Cortex of kidney (tissue), 1 donor: ENCODE measurements at regions not wholly inside any gene's neighbourhood (a gene's known extent, or its start where the extent isn't known, plus 50 kb on each side); places are given as distances from the start of the nearest gene placed in this dataset.
"Not testable (repeated sequence)": the region's sequence is repeated elsewhere in the genome, so short reads cannot be mapped to it uniquely, and the experiment has no call there.

ENCODE experiments used
- DNase-seq: peaks from one replicate; lab custom pipeline; 2025; lab: John Stamatoyannopoulos, UW

DNA sequence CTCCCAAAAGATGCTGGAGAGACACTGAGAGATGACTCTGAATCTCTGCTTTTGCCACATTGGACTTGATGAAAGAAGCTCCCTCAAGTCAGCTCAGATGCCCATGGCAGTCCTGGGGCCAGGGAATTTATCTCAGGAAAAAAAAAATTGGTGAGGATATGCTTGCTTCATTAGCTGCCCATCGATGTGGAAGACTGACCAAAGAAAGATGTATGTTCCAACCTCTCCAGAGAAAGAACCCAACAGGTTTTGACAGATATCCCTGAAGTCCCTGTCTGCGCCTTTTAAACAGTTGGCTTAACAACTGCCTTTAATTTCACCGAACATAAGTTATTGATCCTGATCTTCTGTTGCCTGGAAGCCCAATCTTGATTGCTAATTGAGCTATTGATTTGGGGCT is 137.4 kb downstream of the TMEM114 start:
- no peak for DNase-seq

DNA sequence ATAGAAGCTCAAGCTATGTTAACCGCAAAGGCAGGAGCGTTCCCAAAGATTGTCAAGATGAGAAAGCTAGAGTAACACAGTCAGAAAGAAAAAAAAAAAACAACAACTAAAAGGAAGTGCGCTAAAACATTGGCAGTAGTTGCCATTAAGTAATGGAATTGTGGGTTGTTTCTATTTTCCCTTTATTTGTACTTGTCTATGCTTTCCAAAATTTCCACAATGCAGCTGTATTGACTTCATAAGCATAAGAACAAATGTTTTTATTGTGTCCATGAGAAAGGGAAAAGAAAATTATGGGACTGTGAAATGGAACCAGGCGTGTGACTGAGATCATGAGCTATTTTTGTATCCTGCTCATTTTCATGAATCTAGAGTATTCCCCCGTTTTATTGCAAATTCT is 153.4 kb downstream of the TMEM114 start:
- no peak for DNase-seq

DNA sequence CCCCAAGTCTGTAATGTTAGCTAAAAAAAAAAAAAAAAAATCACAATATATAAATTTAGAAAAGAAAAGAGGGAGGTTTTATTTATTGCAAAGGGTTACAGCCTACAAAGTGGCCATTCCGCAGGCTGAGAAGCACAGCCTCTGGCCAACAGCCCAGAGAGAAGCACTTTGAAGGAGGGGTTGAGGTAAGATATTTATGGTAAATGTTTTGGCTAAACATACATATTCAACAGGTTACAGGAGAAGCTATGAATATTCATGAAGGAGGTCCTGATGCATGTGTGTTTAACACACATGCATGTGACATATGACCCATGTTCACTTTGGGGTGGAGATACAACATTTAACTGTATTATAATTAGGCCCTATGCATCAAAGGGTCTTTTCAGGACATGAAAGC is 158.5 kb downstream of the TMEM114 start:
- DNase-seq, result no peak

DNA sequence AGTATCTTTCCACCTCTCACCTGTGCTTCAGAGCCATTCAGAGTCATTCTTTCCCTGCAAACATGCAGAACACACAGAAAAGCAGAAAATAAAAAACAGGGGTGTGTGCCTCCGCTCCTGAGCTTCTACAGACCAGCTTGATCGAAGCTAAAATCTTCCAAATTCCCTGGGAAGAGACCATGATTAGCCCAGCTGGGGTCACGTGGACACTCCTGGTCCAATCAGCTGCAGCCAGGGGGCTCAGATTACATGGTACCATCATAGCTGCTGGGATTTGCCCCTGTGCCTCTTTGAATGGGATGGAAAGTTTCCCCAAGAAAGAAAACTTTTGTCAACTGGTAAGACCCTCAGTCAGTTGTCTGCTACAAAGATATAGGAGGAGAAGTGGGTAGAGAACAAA is 159.9 kb downstream of the TMEM114 start:
- DNase-seq, result no peak

DNA sequence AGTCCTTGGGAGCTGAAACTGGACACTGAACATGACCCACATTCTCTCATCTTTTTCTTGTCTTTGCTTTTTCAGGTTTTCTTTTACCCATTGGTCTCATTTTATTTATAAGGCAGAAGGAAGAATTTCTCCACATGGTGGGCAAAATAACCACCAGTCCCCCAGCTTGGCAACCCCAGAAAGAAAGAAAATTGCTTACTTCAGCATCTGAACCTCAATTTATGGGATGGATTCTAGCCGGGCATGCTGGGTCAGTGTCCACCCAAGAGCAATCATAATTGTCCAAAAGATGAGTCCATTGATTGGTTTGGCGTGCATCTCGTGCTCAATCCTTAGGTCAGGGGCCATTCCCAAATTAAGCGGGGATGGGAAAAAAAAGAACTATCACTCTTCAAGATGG is 163.7 kb downstream of the TMEM114 start:
- DNase-seq, result no peak

DNA sequence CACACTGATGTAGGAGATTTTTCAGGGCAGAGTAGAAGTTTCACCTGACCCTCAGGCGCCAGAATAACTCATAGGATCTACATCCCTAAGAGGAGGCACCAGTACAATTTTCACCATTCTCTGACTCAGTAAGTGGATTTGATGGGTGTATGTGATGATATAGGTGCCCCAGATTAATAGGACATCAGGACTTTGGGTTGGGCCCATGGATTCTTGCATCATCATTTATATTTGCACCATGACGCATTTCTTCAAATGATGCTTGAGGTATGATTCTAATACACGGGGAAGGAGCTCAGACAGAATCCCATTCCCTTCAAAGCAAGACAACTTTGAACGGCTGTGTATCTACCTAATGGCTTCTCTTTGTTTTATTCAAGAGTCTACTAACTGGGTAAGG is 173.2 kb downstream of the TMEM114 start:
- DNase-seq, result no peak

DNA sequence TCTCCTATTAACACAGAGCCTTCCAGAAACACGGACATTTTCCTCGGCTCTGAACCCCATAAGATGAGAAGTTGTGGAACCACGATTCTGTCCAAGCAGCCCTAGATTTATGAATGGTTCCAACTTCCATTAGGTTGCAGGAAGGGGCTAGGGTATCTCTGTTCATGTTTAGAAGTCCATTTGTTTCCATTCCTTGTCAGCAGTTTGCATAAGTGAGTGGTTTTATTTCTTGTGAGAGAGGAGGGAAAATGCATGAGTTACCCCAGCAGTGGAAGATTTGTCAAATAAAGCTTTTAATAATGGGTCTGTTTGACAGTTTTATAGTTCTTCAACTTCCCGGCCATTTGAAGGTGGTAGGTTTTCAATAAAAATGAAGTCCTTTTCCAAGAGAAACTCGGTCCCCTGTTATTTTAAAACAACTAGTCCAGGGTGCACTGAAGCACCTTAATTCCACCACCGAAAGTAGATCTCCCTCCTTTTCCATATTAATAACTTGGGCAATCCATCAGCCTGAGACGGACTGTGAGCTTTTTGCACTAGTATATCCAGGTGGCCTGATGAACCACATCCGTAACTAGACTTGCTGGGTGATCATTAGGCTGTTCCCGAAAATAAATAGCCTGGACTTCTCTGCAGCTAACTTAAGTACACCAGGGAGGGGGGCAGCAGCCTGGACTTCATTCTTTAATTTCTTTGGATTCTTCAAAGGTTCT is 181.3 kb downstream of the TMEM114 start:
- DNase-seq, result no peak

DNA sequence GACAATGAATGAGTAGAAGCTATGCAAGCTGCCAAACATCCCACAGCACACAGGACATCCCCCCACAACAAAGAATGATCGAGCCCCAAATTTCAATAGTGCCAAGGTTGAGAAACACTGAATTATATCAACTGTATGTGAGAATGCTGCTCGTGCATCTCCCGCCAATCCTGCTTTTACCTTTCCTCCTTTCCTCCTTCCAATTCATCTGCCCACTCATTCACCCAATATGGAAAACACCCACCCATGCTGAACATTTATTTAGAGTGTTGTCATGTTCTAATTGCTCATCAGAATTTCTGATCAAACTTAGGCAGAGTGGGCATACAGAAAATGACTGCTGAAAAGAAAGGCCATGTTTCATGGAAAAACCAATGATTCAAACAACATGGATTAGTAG is 183.0 kb downstream of the TMEM114 start:
- DNase-seq, result no peak

DNA sequence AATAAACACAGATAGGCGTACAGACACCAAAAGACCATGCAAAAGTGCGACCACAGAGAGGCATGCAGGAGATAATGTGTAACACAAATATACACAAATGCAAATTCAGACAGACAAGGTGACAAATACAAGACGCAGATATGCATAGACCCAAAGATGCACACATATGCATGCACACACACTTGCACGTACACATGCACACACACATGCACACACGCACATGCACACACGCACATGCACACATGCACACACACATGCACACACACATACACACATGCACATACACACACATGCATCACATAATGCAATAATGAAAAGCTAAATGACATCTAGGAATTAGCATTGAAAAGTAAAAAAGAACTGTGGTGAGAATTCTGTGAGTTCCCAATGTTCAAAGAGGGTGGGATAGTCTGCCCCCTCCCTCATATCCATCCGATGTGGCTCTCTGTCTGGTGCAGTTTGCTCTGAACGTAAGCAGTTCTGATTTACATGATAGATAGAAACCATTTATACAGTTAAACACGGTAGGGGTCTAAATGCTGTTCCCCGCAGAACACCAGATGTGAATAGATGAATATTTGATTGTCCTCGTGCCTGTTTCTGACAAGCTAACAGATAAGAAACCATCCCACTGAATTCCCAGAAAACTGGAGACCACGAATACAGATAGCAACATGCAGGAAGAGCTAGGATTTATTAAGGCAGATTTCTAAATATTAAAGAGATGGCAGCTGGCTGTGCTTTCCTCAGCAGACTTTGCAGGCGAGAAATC is 186.1 kb downstream of the TMEM114 start:
- no peak for DNase-seq

DNA sequence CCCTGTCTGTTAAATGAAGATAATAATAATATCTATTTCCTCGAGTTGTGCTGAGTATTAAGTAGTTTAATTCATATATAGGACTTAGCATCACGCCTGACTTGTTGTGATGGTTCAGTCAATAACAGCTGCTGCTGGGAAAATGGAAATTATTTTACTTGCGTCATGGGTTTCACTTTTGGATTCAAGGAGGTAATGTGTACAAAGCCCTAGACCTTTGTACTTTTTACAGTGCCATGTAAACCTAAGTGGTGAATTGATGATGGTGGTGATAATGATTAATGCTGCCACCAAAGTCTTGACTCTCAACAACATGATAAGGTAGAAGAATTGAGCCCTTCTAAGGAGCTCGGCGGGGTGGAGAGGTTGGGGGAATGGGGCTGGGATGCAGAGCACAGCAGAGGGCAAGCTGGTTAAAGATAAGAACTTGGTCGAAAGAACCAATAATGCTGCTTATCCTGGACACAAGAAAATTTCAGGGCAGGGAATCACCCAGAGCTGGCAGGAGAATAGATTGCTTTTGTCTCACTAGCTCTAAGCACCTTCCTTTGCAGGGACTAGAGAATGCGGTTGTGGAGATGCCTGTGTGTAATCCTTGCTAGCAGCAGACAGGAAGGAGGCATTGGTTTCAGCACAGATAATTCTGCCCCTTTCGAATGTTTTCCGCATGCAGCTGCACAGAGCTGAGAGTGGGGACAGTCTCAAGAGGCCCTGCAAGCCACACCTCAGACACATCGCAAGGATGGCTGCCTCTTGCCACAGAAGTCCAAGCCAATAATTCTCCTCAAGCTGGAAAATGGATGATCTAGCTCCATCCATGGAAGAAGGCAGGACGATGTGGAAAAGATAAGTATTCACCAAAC is 187.1 kb downstream of the TMEM114 start:
- DNase-seq, result no peak

DNA sequence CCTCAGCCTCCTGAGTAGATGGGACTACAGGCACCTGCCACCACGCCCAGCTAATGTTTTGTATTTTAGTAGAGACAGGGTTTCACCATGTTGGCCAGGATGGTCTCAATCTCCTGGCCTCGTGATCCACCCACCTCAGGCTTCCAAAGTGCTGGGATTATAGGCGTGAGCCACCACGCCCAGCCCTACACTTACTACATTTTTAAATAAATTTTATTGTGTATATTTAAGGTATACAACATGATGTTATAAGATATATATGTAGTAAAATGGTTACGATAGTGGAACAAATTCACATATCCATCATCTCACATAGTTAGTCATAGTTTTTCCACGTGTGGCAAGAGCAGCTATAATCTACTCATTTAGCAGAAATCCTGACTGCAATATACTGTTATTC is 189.6 kb downstream of the TMEM114 start:
- not testable (repeated sequence) for DNase-seq

DNA sequence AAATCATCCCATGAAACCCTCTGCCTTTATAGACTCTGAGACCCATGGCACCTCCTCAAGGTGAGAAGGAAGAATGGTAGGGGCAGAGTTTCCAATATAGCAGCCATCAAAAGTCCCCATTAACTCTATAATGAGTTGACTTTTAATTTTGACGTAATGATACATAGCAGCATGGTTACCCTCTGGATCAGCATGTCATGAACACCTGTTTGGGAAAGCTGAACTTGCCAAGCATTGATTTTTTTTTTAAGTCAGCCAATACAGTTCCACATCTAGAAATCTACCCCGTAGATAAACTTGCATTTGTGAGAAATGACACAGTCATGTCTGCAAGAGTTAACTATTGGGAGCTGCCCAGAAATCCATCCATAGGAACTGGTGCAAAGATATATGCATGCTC is 191.8 kb downstream of the TMEM114 start:
- no peak for DNase-seq

DNA sequence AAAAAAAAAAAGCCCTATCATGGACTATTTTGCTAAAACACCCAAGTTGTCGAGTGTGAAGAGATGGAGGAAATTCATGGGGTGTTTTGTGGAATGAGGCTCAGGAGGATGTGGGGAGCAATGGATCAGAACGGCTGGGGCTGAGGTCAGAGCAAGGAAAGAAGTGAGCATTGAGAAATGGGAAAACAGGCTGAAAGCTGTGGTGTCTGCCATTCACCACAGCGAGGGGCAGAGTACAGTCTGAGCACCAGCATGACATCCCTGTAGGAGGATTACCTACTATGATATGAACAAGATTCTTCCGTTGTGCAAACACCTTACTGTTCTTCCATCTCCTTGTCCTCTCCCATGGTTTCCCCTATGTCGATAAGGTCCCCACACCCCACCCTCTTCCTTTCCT is 193.1 kb downstream of the TMEM114 start:
- no peak for DNase-seq

DNA sequence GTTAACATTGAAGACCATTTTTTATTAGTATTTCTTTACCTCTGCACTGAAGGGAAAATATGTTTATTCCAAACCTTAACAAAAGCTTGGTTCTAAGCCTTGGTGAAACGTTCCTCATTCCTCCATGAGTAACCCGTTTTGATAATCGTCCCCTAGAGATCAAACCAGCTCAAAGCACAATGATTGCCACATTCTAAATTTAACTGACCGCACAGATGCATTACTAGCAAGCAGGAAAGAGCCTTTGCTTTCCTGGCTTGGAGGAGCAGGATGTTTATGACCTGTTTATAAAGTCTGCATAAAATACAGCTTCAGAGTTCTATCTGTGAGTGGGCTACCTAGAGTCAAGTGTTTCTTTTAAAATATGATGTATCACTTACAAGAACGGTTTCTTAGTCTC is 193.8 kb downstream of the TMEM114 start:
- DNase-seq, result no peak

DNA sequence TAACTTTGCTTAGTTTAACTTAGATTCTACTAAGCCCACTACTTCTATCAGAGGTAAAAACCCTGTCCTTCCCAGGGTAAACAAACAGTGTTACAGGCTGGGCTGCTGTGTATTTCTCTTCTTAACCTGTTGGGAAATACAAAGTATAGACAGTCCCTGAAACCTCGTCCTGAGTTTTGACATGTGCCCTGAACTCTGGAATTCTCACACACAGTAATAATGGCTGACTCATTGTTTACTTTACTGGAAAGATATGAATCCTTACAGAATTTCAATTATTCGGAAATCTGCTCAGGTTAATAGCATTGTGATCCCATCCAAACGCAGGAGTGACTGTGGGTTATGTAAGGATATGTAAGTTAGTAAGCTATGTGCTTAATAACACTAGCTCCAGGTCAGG is 199.1 kb downstream of the TMEM114 start:
- DNase-seq, result no peak

DNA sequence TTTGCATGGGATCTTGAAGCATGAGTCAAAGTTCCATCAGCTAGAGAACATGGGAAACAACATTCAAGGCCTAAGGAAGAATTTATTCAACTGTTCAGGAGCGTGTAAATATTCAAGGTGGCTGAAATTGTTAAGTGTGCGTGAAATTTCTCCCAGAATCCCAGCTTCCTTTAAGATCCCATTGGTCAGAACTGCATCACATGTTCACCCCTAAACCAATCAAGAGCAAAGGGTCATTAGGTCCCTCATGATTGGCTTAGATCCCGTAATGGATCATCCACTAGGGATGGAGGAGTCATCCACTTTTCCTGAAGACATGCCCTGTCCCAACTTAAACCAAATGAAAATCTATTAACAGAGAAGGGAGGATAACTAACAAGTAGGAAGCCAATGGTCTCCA is 201.6 kb downstream of the TMEM114 start:
- DNase-seq, result no peak

DNA sequence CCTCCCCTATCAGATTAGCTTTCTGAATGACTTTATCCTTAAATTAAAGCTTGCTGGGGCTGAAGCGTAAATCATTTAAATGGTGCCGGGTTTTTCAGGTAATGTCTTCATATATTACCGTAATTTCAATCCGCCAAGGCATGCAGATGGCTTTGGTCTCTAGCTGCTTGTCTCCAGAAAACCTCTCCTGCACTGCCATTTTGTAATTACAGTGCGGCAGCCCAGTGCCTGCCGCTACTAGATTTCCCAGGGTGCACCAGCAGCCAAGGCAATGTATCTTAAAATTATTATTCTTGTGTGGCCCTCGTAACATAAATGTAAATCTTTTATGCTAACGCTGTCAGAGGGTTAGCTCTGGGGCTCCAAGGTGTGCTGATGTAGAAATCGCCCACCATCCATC is 208.5 kb downstream of the TMEM114 start:
- no peak for DNase-seq

DNA sequence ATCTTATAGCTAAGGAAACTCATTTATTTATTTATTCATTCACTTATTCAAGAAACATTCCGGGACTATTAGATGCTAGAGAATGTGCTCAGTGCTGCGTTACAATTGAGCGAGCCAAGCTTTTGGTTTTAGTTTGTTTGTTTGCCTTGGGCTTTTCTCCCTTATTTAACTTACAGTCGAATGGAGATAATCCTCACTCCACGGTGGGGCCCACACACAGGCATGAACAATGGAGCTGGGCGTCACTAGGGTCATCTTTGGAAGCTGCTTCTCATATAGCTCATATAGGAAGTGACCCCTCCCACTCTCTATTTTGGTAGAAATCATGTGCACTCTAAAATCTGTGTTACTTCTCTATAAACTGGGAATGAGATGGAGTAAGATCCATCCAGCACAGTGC is 210.0 kb downstream of the TMEM114 start:
- no peak for DNase-seq

DNA sequence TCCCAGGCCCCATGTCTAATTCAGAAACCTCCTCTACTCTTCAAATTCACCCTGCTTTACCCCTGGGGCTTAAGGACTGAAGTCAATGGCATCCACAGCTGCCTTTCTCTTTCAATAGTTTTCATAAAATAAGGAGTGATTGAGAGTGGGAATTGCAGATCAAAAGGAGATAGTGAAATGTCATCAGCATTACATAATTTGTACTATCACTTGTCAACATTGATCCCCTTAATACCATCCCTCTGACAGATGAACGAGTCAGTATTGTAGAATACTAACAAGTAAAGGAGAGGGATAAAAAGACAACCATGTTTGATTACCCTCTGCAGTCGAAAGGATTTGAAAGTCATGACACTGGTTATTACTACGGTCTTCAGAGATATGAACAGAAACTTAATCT is 212.4 kb downstream of the TMEM114 start:
- no peak for DNase-seq

DNA sequence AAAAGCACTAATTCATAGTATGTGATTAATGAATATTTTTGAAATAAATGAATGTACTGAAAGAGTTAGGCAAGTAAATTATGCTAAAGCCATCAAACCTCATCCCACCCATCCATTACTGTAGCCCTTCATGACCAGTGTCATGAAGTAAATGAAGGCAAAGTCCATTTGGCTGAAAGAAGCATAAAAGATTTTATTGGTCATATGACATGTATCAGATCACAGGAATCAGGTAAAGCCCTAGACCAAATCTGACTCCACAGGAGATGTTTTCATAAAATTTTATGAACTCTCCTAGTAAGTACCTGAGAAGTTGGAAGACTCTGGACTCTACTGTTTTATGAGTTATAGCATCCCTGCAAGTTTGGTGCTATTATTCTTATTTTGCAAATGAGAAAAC is 213.5 kb downstream of the TMEM114 start:
- no peak for DNase-seq

DNA sequence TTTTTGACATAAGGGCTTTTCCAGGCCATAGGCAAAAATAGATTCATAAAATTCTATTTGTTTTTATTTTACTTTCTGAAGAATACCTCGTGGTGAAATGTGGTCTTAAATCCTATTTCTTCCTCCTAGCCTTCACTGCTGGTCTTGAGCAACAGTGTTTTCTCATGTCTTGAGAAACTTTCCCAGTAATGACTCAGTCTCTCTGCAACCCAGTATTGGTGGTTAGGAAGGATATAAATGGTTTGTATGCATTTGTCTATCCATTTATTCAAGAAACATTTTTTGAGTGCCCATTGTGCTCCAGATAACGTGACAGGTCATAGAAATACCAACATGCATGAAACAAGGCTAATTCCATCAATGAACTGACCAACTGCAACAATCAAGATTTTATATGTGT is 213.9 kb downstream of the TMEM114 start:
- no peak for DNase-seq

DNA sequence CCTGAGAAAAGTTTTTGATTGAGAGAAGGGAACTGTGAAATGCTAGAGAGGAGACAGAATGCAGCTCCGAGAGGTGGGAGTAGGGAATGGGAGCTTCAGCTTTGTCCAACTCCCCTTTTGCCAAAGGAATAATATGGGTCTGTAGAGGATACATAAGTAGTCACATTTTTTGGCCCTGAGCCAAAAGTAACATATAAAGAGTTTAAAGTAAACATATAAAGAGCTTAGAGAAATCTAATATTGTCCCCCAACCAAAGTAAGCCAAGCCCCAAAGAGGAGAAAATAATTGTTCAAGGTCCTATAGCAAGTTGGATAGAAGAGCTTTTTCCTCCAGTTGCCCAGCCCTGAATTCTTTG is 215.1 kb downstream of the TMEM114 start:
- DNase-seq, result no peak
